Skin epidermis (tissue), 12 donors: ENCODE measurements at regions not wholly inside any gene's neighbourhood (a gene's known extent, or its start where the extent isn't known, plus 50 kb on each side); places are given as distances from the start of the nearest gene placed in this dataset.
"Not testable (repeated sequence)": the region's sequence is repeated elsewhere in the genome, so short reads cannot be mapped to it uniquely, and the experiment has no call there.

ENCODE experiments used
- H3K27ac ChIP-seq, 21 experiments: fragments of 200-600 bp; sonication (generic) in 11 of 21; one replicate each; pipeline ENCODE4 v1.5.0; 2020; ENCODE audit warnings: mild to moderate bottlenecking in 3 of 21, inconsistent platforms in 2 of 21, moderate library complexity in 2 of 21
- H3K4me3 ChIP-seq, 7 experiments: fragments of 200-600 bp; sonication (generic) in 2 of 7; one replicate each; pipeline ENCODE4 v1.5.0; 2020; ENCODE audit warnings: inconsistent platforms in 2 of 7, mild to moderate bottlenecking in 2 of 7, moderate library complexity in 1 of 7

DNA sequence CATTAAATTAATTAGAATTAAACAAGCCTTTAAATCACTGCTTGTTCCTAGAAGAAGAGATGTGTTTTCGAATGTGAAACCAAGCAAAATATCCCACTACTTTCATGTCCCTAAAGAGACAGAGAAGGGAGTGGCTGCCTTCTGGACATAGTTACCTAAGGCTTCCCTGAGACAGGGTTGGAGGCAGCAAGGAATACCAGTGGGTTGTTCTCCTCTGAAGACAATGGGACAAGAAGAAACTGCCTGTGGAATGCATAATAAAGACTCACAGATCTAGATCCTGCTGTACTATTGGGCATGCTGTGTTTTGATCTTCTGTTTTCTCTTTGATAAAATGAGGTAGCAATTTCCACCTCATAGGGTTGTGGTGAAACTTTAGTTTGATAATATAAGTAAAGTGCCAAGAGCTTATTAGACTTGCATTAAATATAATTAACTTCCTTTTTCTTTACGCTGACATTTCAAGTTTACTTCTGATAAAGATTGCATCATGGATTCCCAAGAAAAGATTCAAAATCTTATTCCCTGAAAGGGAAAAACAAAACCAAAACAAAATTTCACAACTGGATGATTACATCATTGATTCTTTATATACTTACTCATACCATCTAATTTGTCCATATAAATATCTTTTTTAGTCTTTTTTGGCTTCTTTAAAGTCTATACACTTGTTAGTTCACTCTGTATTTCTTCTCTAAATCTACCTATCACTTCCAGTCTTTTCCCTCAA, 621.3 kb downstream of the ETS1 start:
- H3K4me3 ChIP-seq: no peak overlapping the region
- H3K27ac ChIP-seq: no peak overlapping the region

DNA sequence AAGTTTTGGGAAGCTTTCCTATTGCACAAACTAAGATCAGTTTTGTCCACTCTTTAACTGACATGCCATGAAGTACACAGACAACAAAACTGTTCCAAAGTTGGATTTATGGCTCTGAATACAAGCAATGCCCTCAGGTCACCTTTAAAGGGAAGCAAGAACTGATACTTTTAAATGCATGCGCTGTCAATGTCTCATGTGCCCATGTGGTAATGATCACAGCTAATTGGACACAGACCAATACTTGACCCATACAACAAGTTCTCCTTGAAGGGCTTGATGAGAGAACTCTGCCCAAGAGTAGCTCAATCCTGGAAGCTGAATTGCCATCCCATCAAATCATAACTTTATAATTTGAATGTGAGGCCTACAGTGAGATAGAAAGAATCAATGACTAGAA, 624.9 kb downstream of the ETS1 start:
- no peak overlapping the region for H3K27ac ChIP-seq
- H3K4me3 ChIP-seq: no peak overlapping the region

DNA sequence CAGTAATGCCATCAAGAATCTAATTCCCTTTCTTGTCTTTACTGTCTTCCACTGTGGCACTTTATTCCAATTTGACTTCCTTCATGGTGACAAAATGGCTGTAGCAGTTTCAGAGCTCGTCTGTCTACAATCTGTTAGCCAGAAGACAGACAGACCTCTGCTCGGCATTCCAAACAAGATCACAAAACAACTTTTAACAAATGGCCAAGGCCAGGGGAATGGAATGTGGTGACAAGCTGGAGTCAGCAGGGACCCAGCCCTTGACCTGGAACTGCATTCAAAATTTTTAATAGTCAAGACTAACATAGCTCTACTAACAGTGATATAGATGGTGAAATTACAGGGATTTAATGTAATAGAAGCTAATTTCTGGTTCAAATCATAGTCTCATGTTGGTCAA, 637.2 kb downstream of the ETS1 start:
- H3K27ac ChIP-seq: no peak overlapping the region
- no peak overlapping the region for H3K4me3 ChIP-seq

DNA sequence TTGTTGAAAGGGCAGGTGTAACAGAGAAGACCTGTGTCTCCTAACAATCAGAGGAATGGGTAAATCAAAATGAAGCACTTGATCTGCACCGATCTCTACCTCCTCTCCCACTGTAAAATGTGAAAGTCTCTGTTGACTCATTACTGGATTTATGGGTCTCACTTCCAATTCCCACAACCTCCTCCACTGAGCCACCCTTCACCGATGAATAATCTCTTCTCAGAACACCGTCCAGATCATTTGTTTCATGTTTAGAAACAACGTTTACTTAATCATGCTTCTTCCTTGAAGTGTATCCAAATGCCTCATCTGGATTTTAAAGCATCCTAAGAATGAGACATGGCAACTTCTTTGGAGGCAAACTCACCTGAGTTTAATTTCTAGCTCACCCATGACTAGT, 643.6 kb downstream of the ETS1 start:
- Histone ChIP-seq H3K27ac (no peak overlapping the region), H3K4me3 (no peak overlapping the region)

DNA sequence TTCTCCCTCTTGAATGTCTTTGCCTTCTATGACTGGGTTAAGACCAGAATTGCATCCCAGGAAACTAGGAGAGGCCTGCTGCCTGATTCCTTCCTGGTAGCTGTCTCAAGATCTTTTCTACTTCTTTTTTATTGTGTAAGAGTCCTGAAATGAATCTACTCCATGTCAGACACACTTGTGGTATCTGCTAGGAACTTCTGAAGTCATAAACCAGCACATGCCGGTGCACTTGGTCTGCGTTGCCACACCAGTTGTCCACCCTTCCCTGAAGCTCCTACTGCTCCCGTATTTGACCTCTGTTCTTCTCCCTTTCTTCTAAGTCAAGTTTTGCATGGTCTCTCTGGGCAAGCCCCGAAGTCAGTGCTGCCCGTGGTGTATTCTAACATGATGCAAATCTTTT, 644.2 kb downstream of the ETS1 start:
- no peak overlapping the region for H3K27ac ChIP-seq
- H3K4me3 ChIP-seq: no peak overlapping the region

DNA sequence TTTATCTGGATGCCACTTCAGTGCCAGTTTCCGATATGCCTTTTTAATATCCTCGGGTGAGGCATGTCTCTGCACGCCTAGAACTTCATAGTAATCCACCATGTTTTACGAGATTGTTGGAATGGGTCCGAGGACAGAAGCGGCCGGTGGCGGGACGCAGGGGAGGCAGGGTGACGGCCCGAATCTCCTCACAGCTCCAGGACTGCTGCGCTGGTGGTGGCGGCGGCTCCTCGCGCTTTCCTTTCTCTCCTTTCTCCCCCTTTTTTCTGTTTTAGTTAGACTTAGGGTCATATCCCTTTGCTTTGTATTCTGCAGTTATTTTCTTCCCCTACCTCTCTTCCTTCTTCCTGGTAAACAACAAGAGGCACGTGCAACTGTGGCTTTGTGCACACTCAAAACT, 645.8 kb downstream of the ETS1 start:
- not testable (repeated sequence) for H3K27ac ChIP-seq, H3K4me3 ChIP-seq

DNA sequence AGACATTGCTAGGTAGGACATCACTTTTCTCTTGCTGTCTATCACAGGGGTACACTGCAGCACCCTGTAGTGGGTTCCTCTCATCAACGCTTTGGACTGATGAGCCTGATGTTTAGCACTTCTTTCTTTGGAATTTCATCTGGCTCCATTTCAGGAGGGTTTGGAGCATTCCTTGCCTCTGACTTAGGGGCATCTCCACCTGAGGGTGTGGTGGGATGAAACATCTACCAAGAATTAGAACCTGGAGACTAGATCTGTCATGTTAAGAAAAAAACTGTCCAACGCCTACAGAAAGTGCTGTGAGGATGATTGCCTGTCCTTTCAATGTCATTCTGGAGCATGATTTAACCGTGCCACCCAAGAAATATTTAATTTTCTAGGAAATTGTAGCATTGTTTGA, 648.4 kb downstream of the ETS1 start:
- Histone ChIP-seq H3K4me3 (no peak overlapping the region), H3K27ac (no peak overlapping the region)

DNA sequence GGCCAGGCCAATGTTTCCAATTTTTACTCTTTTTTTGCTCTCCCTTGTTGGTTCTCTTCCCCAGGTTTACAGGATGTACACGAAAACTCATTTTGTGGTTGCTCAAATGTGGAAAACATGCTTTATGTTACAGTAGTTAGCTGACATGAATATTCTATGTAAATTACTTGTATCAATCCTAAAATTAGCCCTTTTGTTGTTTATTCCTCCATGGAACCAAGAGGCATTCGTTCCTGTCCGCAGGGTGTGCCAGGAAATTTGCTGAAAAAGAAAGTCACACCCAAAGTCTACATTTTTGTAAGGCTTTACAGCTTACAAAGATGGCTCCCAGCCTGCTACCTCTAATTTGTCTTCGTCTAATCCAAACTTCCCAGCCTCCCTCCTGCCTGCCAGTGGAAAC, 652.3 kb downstream of the ETS1 start:
- Histone ChIP-seq H3K4me3 (no peak overlapping the region), H3K27ac (no peak overlapping the region)

DNA sequence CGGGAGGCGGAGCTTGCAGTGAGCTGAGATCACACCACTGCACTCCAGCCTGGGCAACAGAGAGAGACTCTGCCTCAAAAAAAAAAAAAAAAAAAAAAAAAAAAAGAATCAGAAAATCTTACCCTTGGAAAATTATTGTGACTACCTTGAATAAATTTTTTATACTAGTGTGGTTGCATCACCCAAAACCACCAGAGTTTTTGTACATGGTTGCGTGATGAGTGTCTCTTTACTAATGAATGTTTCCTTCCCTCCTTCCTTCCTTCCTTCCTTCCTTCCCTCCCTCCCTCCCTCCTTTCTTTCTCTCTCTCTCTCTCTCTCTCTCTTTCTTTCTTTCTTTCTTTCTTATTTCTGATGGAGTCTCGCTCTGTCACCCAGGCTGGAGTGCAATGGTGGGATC, 653.4 kb downstream of the ETS1 start:
- H3K27ac ChIP-seq: not testable (repeated sequence)

DNA sequence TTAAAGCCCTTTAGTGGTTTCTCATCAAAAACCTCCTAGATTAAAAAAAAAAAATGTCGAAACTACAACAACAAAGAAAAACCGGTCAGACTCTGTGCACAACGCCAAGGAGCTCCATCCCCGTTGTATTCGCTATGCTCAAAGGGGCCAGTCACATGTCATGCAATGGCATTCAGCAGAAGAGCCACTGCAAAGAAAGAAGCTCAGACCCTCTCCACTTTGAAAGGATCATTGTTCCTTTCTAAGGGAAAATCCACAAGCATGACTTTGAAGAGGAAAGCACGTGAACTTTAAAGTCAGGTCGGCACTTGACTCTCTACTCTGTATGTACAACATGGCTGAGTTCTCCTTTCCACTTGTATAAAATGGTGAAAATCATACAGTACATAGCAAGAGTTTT, 655.6 kb downstream of the ETS1 start:
- H3K4me3 ChIP-seq: no peak overlapping the region
- H3K27ac ChIP-seq: no peak overlapping the region

More for the DNA sequence above, 653.4 kb downstream of the ETS1 start:
- not testable (repeated sequence) for H3K4me3 ChIP-seq

DNA sequence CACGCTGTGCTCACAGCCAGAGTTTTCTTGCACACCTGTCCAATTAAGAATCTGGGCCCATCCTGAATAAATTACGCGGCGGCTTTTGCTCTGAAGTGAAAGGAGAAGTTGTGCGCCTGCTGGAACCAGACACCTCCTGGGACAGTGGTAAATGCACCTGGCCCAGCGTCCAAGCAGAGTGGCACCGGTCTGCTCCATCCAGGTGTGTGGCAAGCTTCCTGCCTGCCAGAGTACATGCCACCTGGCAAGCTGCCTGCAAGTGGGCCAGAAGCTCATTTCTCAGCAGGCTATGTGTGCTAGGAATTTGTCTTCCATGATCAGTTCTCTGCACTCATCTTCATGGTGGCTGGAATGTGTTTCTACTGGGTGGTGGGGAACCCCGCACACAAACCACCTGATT, 660.6 kb downstream of the ETS1 start:
- Histone ChIP-seq H3K27ac (no peak overlapping the region), H3K4me3 (no peak overlapping the region)

DNA sequence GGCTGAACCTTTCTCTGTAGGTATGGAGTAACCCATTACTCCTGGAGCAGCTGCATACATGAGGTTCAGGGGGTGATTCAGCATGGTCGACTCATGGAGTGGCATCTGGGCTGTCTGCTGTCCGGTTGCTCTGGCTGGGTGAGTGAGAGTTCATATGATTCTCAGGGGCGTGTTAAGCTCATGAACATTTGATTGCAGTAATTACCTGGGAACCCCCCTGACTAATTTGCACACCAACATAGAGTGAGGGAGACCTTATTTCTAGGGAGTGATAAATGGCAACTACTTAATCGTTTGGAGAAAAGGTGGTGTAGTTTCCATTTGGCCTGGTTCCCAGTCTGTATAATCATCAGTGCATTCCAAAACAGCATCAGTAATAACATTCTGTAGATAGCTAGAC, 661.9 kb downstream of the ETS1 start:
- Histone ChIP-seq H3K4me3 (no peak overlapping the region), H3K27ac (no peak overlapping the region)

DNA sequence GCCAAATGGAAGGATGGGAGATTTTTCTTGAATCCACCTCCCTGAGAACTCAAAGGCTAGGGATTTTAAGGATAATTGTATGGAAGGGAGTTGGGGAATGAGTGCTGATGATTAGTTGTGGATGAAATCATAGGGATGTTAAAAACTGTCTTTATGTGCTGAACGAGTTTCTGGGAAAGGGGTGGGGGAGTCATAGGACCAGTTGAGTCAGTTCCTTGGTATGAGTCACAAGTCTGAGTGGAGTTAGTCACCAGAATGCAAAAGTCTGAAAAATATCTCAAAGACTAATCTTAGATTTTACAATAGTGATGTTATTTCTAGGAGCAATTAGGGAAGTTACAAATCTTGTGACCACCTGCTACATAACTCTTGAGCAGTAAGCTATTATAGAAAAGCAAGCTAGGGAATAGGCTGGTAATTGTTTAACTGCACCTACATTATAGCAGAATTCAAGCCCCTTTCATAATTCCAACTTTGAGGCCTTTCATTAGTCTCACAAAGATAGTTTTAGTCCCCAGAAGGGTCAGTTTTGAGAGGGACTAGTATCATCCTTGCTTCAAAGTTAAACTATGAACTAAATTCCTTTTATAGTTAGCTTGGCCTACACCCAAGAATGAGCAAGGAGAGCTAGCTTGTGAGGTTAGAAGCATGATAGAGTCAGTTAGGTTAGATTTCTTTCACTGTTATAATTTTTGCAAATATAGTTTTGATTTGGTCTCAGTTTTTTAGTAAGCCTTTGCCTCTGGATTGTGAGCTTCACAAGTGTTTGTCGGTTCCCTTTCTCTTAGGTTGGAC, 668.0 kb downstream of the ETS1 start:
- no peak overlapping the region for H3K4me3 ChIP-seq
- H3K27ac ChIP-seq: no peak overlapping the region

DNA sequence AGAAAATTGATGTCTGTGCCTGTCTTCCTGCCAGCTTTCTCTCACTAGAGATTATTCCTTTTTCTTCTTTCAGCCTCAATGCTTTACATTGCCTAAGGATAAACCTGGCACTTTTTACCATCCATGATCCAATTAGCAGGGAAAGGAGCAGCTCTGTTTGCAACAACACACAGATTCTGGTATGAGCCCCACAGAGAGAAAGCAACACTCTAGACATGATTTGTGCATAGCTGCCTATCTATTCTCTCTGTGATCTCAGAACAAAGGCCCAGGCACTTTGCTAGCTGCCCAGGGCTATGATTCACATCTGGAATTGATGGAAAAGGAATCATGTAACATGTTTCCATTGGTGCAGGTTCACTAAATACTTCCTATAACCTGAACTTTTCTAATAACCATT, 685.0 kb downstream of the ETS1 start:
- H3K27ac ChIP-seq: no peak overlapping the region
- no peak overlapping the region for H3K4me3 ChIP-seq

DNA sequence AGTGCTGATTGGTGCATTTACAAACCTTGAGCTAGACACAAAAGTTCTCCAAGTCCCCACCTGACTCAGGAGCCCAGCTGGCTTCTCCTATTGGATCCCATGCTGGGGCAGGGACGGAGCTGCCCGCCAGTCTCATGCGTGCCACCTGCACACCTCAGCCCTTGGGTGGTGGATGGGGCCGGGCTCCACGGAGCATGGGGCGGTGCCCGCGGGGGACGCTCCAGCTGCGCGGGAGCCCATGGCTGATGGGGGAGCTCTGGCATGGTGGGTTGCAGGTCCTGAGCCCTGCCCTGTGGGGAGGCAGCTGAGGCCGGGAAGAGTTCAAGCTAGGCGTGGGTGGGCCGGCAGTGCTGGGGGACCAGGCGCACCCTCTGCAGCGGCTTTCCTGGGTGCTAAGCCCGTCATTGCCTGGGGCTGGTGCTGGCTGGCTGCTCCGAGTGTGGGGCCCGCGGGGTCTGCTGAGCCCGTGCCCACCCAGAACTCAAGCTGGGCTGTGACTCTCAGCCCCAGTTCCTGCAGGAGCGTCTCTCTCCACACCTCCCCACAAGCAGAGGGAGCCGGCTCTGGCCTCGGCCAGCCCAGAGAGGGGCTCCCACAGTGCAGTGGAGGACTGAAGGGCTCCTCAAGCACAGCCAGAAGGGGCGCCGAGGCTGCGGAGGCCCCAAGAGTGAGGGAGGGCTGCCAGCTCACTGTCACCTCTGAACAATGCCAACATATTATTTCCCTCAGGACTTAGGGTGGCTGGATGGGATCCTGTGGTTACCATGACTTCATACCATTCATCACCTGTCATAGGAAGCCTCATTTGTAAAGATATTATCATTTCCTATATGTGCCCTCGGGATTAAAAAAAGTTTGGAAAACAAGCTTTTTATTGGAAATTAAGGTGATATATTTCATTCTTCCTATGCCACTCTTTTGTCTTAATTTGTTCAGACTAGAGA, 688.7 kb downstream of the ETS1 start:
- no peak overlapping the region for H3K27ac ChIP-seq
- H3K4me3 ChIP-seq: no peak overlapping the region

DNA sequence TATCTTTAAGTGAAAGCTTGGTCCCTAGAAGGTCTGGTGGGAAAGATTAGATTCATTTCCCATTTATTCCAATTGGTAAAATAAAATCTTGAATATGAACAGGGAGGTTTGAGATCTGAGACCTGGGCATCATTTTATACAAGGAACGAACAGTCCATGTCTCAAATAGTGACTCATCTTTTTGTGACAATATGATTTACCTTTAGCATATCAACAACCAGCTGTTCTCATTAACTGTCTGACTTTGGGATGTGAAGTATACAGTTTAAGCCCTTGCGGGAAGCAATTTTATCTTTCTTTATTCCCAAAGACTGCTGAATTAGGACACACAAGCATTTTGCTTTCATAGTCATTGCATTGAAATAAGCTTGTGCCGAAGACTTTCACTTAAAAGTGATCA, 691.6 kb downstream of the ETS1 start:
- H3K27ac ChIP-seq: no peak overlapping the region
- H3K4me3 ChIP-seq: no peak overlapping the region

DNA sequence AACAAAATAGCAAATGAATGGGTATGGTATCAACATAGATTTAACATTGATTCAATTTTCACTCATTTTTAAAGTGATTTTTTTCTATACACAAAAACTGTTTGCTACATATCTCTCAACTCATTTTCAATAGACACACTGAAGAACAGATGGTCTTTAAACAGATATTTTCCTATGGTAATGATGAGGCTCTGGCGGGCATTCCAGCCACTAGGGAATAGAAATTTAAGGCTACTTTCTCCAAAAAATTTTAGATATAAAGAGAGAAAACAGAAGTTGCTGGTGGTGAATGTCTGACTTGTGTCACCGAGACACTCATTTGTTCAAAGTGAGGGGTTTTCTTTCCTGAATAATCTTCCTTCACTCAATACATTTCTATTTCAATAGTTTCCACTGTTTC, 693.0 kb downstream of the ETS1 start:
- Histone ChIP-seq H3K4me3 (no peak overlapping the region), H3K27ac (no peak overlapping the region)

DNA sequence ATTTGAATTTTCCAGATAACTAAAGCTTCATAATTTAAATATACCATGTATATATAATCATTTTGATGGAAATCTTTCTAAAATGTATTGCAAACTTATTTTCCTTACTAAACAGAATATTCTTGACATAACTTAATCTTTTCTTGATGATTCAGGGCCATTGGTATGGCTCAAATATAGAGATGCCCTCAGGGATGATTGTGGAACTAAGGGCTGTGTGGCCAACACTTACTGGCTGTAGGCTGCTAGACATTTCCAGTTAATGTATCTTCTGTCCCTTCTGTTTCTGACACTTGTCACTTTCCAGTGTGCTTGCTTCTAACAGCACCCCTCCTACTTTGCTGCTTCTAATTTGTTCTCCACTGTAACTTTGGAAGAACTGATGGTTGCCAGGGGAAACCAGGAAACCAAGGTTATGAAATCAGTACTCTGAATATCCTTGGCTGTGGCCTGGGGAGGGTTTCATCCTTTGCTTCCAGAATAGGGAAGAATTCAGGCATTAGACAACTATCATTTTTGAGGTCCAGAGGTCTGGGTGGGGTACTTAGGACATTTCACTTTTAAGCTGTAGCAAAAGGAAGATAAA, 697.2 kb downstream of the ETS1 start:
- H3K27ac ChIP-seq: no peak overlapping the region
- H3K4me3 ChIP-seq: no peak overlapping the region

DNA sequence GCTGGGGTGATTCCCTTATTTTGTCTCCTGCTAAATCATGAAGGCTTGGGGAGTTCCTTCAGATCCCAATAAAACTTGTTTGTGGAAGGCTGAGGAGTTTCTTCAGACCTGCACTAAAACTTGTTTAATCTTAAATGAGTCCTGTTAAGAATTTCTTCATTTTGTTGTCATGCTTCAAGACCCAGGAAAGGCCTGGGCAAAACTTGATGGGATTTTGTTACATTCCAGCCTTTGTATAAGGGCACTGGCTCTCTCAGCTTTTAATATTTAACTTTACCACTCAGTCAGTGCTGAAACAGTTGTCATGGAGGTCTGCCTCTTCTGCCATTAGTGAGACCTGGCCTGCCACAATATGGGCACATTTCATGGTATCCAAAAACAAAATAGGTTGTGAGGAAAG, 699.0 kb downstream of the ETS1 start:
- Histone ChIP-seq H3K4me3 (no peak overlapping the region), H3K27ac (no peak overlapping the region)

DNA sequence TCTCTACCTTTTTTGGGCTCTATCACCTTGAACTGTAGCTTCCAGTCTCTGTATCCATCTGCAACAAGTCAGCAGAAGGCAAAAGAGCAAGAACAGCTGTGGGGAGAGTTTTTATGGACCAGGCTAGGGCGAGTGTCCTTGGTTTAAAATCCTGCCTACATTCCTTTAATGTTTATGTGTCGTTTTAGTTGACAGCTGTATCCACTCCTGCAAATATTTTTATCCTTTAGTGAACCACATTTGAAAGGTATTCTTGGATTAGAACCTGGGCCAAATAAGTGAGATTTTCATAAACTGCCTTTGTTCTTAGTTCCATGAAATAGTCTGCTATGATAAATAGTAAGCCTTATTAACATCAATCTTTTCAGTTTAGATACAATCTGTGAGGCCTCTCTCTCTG, 712.2 kb downstream of the ETS1 start:
- no peak overlapping the region for H3K4me3 ChIP-seq
- H3K27ac ChIP-seq: no peak overlapping the region
